WTC11 (cell line): ENCODE measurements at regions not wholly inside any gene's neighbourhood (a gene's known extent, or its start where the extent isn't known, plus 50 kb on each side); places are given as distances from the start of the nearest gene placed in this dataset.

Experiments used
- ATAC-seq: fragments of 200-7000 bp; cut with Tn5 transposase; 2 replicates; pipeline ENCODE4 v1.10.0; 2021; ENCODE audit warnings: mild to moderate bottlenecking, moderate library complexity
- CTCF ChIA-PET: fragments of 300-600 bp; sonication (Branson Sonifier 250); formaldehyde crosslinking; loops from one replicate; lab custom pipeline; 2021; ENCODE audit warnings: antibody characterized with exemption; lab: Charles Lee
- POLR2A ChIA-PET: fragments of 350-600 bp; sonication (Branson Sonifier 250); formaldehyde crosslinking; loops from one replicate; lab custom pipeline; 2021; ENCODE audit warnings: antibody characterized with exemption; lab: Charles Lee
- DNase-seq: peaks from one replicate; pipeline ENCODE4 v3.0.0; 2021; ENCODE audit warnings: low spot score
- H3K27ac Mint-ChIP-seq: 2 replicates; pipeline ENCODE4 v1.8.0; 2021; ENCODE audit warnings: mixed read lengths
- H3K27me3 Mint-ChIP-seq: 2 replicates; pipeline ENCODE4 v1.8.0; 2021; ENCODE audit warnings: low read depth, mild to moderate bottlenecking, moderate library complexity, mixed read lengths
- H3K36me3 Mint-ChIP-seq: 2 replicates; pipeline ENCODE4 v1.8.0; 2021; ENCODE audit warnings: mixed read lengths
- H3K4me1 Mint-ChIP-seq: 2 replicates; pipeline ENCODE4 v1.8.0; 2022; ENCODE audit warnings: mixed read lengths
- H3K4me3 Mint-ChIP-seq: 2 replicates; pipeline ENCODE4 v1.8.0; 2021; ENCODE audit warnings: mild to moderate bottlenecking, moderate library complexity, mixed read lengths
- H3K9me3 Mint-ChIP-seq: 2 replicates; pipeline ENCODE4 v1.8.0; 2021; ENCODE audit warnings: mixed read lengths
- ATF1 ChIP-seq: sonication (generic); formaldehyde crosslinking; IDR thresholded peaks from 2 replicates; pipeline ENCODE4 v1.8.1; 2023; ENCODE audit warnings: mild to moderate bottlenecking, moderate library complexity, missing genetic modification reagents
- GRHL2 ChIP-seq: fragments of 250-450 bp; sonication (Bioruptor Pico); IDR thresholded peaks from 2 replicates; pipeline ENCODE4 v1.8.0; 2022; ENCODE audit warnings: mild to moderate bottlenecking, moderate library complexity; ENCODE audit not compliant: insufficient replicate concordance, severe bottlenecking
- GTF2I ChIP-seq: fragments of 250-450 bp; sonication (Bioruptor Pico); conservative IDR thresholded peaks from 2 replicates; pipeline ENCODE4 v1.4.0; 2021; ENCODE audit warnings: mild to moderate bottlenecking
- IRF2 ChIP-seq: sonication (generic); formaldehyde crosslinking; IDR thresholded peaks from 2 replicates; pipeline ENCODE4 v1.8.0; 2022; ENCODE audit warnings: low read depth, missing genetic modification reagents, borderline replicate concordance
- JUN ChIP-seq: sonication (generic); formaldehyde crosslinking; IDR thresholded peaks from 2 replicates; pipeline ENCODE4 v1.8.0; 2023; ENCODE audit warnings: mild to moderate bottlenecking, missing genetic modification reagents
- MXD4 ChIP-seq: fragments of 250-450 bp; sonication (Bioruptor Pico); IDR thresholded peaks from 2 replicates; pipeline ENCODE4 v1.8.0; 2021; ENCODE audit warnings: mild to moderate bottlenecking, moderate library complexity, borderline replicate concordance
- NFATC4 ChIP-seq: fragments of 250-450 bp; sonication (Bioruptor Pico); IDR thresholded peaks from 2 replicates; pipeline ENCODE4 v1.9.0; 2021; ENCODE audit warnings: mild to moderate bottlenecking
- OVOL2 ChIP-seq: fragments of 250-450 bp; sonication (Bioruptor Pico); IDR thresholded peaks from 2 replicates; pipeline ENCODE4 v1.9.0; 2021; ENCODE audit warnings: mild to moderate bottlenecking, borderline replicate concordance
- SMAD4 ChIP-seq: sonication (generic); formaldehyde crosslinking; IDR thresholded peaks from 2 replicates; pipeline ENCODE4 v1.8.0; 2022; ENCODE audit warnings: mild to moderate bottlenecking, missing genetic modification reagents
- ZNF263 ChIP-seq: sonication (generic); formaldehyde crosslinking; IDR thresholded peaks from 2 replicates; pipeline ENCODE4 v1.8.1; 2022; ENCODE audit warnings: low read depth, mild to moderate bottlenecking, moderate library complexity, missing genetic modification reagents
- ZNF416 ChIP-seq: fragments of 250-450 bp; sonication (Bioruptor Pico); IDR thresholded peaks from 2 replicates; pipeline ENCODE4 v1.9.0; 2021; ENCODE audit warnings: mild to moderate bottlenecking, inconsistent platforms
- ZNF423 ChIP-seq: fragments of 250-450 bp; sonication (Bioruptor Pico); IDR thresholded peaks from 2 replicates; pipeline ENCODE4 v2.1.2; 2022; ENCODE audit warnings: mild to moderate bottlenecking, moderate library complexity
- ZSCAN18 ChIP-seq: fragments of 250-450 bp; sonication (Bioruptor Pico); IDR thresholded peaks from 2 replicates; pipeline ENCODE4 v2.1.2; 2022; ENCODE audit warnings: mild to moderate bottlenecking, moderate library complexity
- TF ChIP-seq, protein P1 (sequence below): sonication (generic); formaldehyde crosslinking; IDR thresholded peaks from 2 replicates; pipeline ENCODE4 v1.8.0; 2022; ENCODE audit warnings: missing genetic modification reagents
- TF ChIP-seq, protein P2 (sequence below): sonication (generic); formaldehyde crosslinking; IDR thresholded peaks from 2 replicates; pipeline ENCODE4 v1.8.1; 2023; ENCODE audit warnings: mild to moderate bottlenecking, moderate library complexity, missing genetic modification reagents
- TF ChIP-seq, protein P3 (sequence below): fragments of 200-600 bp; IDR thresholded peaks from 2 replicates; pipeline ENCODE4 v1.8.0; 2022; ENCODE audit warnings: antibody characterized with exemption
- TF ChIP-seq, protein P4 (sequence below): sonication (generic); formaldehyde crosslinking; IDR thresholded peaks from 2 replicates; pipeline ENCODE4 v1.8.0; 2022; ENCODE audit warnings: mild to moderate bottlenecking, missing genetic modification reagents
- TF ChIP-seq, protein P5 (sequence below): sonication (generic); formaldehyde crosslinking; conservative IDR thresholded peaks from 2 replicates; pipeline ENCODE4 v1.8.1; 2023; ENCODE audit warnings: mild to moderate bottlenecking, low read depth, missing genetic modification reagents, moderate library complexity

GRCh38 chr7:40978047-40978446 is 724.8 kb downstream of the INHBA start (continued):
- TF ChIP-seq, protein P1, sequence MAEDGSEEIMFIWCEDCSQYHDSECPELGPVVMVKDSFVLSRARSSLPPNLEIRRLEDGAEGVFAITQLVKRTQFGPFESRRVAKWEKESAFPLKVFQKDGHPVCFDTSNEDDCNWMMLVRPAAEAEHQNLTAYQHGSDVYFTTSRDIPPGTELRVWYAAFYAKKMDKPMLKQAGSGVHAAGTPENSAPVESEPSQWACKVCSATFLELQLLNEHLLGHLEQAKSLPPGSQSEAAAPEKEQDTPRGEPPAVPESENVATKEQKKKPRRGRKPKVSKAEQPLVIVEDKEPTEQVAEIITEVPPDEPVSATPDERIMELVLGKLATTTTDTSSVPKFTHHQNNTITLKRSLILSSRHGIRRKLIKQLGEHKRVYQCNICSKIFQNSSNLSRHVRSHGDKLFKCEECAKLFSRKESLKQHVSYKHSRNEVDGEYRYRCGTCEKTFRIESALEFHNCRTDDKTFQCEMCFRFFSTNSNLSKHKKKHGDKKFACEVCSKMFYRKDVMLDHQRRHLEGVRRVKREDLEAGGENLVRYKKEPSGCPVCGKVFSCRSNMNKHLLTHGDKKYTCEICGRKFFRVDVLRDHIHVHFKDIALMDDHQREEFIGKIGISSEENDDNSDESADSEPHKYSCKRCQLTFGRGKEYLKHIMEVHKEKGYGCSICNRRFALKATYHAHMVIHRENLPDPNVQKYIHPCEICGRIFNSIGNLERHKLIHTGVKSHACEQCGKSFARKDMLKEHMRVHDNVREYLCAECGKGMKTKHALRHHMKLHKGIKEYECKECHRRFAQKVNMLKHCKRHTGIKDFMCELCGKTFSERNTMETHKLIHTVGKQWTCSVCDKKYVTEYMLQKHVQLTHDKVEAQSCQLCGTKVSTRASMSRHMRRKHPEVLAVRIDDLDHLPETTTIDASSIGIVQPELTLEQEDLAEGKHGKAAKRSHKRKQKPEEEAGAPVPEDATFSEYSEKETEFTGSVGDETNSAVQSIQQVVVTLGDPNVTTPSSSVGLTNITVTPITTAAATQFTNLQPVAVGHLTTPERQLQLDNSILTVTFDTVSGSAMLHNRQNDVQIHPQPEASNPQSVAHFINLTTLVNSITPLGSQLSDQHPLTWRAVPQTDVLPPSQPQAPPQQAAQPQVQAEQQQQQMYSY: no peak
- TF ChIP-seq, protein P2, sequence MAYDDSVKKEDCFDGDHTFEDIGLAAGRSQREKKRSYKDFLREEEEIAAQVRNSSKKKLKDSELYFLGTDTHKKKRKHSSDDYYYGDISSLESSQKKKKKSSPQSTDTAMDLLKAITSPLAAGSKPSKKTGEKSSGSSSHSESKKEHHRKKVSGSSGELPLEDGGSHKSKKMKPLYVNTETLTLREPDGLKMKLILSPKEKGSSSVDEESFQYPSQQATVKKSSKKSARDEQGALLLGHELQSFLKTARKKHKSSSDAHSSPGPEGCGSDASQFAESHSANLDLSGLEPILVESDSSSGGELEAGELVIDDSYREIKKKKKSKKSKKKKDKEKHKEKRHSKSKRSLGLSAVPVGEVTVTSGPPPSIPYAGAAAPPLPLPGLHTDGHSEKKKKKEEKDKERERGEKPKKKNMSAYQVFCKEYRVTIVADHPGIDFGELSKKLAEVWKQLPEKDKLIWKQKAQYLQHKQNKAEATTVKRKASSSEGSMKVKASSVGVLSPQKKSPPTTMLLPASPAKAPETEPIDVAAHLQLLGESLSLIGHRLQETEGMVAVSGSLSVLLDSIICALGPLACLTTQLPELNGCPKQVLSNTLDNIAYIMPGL (CRISPR knock-in tag): no peak
- TF ChIP-seq ATF1 (CRISPR knock-in tag) (no peak), SMAD4 (CRISPR knock-in tag) (no peak), NFATC4 (CRISPR knock-in tag) (no peak), OVOL2 (no peak), GTF2I (CRISPR knock-in tag) (no peak), MXD4 (no peak), ZSCAN18 (CRISPR knock-in tag) (no peak)
- TF ChIP-seq, protein P3, sequence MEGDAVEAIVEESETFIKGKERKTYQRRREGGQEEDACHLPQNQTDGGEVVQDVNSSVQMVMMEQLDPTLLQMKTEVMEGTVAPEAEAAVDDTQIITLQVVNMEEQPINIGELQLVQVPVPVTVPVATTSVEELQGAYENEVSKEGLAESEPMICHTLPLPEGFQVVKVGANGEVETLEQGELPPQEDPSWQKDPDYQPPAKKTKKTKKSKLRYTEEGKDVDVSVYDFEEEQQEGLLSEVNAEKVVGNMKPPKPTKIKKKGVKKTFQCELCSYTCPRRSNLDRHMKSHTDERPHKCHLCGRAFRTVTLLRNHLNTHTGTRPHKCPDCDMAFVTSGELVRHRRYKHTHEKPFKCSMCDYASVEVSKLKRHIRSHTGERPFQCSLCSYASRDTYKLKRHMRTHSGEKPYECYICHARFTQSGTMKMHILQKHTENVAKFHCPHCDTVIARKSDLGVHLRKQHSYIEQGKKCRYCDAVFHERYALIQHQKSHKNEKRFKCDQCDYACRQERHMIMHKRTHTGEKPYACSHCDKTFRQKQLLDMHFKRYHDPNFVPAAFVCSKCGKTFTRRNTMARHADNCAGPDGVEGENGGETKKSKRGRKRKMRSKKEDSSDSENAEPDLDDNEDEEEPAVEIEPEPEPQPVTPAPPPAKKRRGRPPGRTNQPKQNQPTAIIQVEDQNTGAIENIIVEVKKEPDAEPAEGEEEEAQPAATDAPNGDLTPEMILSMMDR: no peak
- TF ChIP-seq, protein P4, sequence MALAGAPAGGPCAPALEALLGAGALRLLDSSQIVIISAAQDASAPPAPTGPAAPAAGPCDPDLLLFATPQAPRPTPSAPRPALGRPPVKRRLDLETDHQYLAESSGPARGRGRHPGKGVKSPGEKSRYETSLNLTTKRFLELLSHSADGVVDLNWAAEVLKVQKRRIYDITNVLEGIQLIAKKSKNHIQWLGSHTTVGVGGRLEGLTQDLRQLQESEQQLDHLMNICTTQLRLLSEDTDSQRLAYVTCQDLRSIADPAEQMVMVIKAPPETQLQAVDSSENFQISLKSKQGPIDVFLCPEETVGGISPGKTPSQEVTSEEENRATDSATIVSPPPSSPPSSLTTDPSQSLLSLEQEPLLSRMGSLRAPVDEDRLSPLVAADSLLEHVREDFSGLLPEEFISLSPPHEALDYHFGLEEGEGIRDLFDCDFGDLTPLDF (CRISPR knock-in tag): no peak
- TF ChIP-seq, protein P5, sequence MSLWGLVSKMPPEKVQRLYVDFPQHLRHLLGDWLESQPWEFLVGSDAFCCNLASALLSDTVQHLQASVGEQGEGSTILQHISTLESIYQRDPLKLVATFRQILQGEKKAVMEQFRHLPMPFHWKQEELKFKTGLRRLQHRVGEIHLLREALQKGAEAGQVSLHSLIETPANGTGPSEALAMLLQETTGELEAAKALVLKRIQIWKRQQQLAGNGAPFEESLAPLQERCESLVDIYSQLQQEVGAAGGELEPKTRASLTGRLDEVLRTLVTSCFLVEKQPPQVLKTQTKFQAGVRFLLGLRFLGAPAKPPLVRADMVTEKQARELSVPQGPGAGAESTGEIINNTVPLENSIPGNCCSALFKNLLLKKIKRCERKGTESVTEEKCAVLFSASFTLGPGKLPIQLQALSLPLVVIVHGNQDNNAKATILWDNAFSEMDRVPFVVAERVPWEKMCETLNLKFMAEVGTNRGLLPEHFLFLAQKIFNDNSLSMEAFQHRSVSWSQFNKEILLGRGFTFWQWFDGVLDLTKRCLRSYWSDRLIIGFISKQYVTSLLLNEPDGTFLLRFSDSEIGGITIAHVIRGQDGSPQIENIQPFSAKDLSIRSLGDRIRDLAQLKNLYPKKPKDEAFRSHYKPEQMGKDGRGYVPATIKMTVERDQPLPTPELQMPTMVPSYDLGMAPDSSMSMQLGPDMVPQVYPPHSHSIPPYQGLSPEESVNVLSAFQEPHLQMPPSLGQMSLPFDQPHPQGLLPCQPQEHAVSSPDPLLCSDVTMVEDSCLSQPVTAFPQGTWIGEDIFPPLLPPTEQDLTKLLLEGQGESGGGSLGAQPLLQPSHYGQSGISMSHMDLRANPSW: no peak

DNA sequence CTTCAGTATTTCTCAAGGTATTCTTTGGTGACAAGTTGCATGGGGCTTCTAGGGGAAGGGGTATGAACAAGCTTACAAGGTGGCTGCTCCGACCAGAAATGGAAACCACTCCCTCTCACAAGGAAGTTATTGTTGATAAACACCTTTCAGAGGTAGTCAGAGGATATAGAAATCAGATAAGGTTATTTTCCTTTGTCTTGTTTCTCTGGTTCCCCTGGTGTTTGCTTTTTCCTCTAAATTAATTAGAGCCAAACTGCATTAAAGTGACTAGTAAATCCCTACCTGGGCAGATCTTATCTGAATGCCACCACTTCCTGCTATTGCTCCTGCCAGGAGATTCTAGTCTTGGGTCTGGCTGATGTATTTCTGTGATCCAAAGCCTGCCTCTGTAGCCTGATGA is 725.4 kb downstream of the INHBA start:
- ChIA-PET CTCF (no interaction called here), POLR2A (no interaction called here)
- no peak overlapping the region for H3K27ac Mint-ChIP-seq
- H3K4me1 Mint-ChIP-seq: peaks cover 16% of the 10 kb centered on the region
- H3K9me3 Mint-ChIP-seq: peaks cover 10% of the 10 kb centered on the region; the same call in 1 of the 2 replicates
- no peaks in the 10 kb centered on the region for H3K36me3 Mint-ChIP-seq
- DNase-seq (no peak), ATAC-seq (no peak)
- H3K27me3 Mint-ChIP-seq: no peaks in the 10 kb centered on the region
- H3K4me3 Mint-ChIP-seq: no peak overlapping the region
- TF ChIP-seq GRHL2 (CRISPR knock-in tag) (no peak), ZNF263 (CRISPR knock-in tag) (no peak), IRF2 (no peak), ZNF423 (CRISPR knock-in tag) (no peak), JUN (CRISPR knock-in tag) (no peak), ZNF416 (CRISPR knock-in tag) (no peak)
- TF ChIP-seq, protein P3: no peak
- TF ChIP-seq, all 79 proteins: peak for 0
